ENCODE measurements at regions not wholly inside any gene's neighbourhood (a gene's known extent, or its start where the extent isn't known, plus 50 kb on each side); places are given as distances from the start of the nearest gene placed in this dataset.

DNA sequence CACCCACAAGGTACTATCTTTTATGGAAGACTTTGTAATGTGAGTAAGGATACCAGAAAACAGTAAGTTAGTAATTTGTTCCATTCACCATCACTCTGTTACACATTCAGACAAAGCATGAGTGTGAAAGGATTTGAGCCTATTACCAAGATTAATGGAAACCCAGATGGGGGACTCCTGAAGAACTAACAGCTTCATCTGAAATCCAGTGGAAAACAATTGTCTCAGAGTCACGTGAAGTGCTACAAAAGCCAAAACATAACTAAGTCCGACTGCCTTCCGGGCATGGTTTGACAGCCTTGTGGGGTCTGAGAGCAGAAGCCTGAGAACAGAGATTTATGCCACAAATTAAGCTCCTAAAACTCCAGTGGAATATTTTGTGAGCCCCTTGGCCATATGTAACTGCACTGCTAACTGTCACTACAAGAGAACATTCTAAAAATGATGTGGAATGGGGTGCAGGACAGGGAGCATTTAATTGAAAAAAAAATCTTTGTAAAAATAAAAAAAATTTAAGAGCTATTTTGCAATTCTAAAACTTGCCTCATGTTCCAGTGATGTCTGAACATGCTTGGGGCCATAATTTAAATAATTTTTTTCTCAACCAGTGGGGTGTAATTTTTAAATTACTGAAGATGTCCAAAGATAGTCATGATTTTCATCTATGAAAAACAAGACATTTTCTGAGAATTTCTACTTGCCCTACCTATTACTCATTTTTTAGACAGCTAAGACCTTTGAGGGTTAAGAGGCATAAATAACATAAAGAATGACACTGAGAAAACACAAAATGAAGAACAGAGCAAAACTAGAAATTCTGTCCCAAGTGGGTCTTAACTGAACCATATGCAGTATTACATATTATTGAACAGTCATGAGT is 555.0 kb downstream of the INHBA start:
- no peaks in the 10 kb centered on the region for H3K9me3 ChIP-seq (ENCODE audit: low read length)
- no peaks in the 10 kb centered on the region for H3K79me2 ChIP-seq (replicated peaks; ENCODE audit: insufficient read depth, low read length)
- no peak overlapping the region for H3K9ac ChIP-seq (ENCODE audit: low read length)
- H4K20me1 ChIP-seq (ENCODE audit: insufficient read depth) = no peaks in the 10 kb centered on the region
- no peaks in the 10 kb centered on the region for H3F3A ChIP-seq (ENCODE audit: insufficient read depth, low read length, poor library complexity, severe bottlenecking)
- H3K4me3 ChIP-seq (ENCODE audit: low read length) = no peak overlapping the region
- H3K27me3 ChIP-seq (ENCODE audit: insufficient read depth, low read depth, low read length) = no peaks in the 10 kb centered on the region
- H2AFZ ChIP-seq (ENCODE audit: low read depth, low read length) = no peak overlapping the region
- no peak overlapping the region for H3K27ac ChIP-seq (ENCODE audit: low read length)
- H3K9me2 ChIP-seq (ENCODE audit: insufficient read depth, low read length) = no peaks in the 10 kb centered on the region
- no peaks in the 10 kb centered on the region for H3K36me3 ChIP-seq (ENCODE audit: insufficient read depth, low read length)
- H3K4me2 ChIP-seq (ENCODE audit: low read length) = no peak overlapping the region
- TF ChIP-seq MXI1 (conservative IDR thresholded peaks at IDR 0.05; ENCODE audit: poor library complexity, severe bottlenecking) (no peak), EZH2 (IDR thresholded peaks at IDR 0.05; ENCODE audit: borderline replicate concordance, insufficient read depth, low read length, poor library complexity, severe bottlenecking) (no peak), POLR2AphosphoS5 (IDR thresholded peaks at IDR 0.05) (no peak), EP300 (conservative IDR thresholded peaks at IDR 0.05; ENCODE audit: poor library complexity, severe bottlenecking) (no peak), RAD21 (conservative IDR thresholded peaks at IDR 0.05) (no peak), SMC3 (conservative IDR thresholded peaks at IDR 0.05; ENCODE audit: poor library complexity) (no peak), TAF1 (IDR thresholded peaks at IDR 0.05; ENCODE audit: low read depth) (no peak)
- TF ChIP-seq, protein P1, sequence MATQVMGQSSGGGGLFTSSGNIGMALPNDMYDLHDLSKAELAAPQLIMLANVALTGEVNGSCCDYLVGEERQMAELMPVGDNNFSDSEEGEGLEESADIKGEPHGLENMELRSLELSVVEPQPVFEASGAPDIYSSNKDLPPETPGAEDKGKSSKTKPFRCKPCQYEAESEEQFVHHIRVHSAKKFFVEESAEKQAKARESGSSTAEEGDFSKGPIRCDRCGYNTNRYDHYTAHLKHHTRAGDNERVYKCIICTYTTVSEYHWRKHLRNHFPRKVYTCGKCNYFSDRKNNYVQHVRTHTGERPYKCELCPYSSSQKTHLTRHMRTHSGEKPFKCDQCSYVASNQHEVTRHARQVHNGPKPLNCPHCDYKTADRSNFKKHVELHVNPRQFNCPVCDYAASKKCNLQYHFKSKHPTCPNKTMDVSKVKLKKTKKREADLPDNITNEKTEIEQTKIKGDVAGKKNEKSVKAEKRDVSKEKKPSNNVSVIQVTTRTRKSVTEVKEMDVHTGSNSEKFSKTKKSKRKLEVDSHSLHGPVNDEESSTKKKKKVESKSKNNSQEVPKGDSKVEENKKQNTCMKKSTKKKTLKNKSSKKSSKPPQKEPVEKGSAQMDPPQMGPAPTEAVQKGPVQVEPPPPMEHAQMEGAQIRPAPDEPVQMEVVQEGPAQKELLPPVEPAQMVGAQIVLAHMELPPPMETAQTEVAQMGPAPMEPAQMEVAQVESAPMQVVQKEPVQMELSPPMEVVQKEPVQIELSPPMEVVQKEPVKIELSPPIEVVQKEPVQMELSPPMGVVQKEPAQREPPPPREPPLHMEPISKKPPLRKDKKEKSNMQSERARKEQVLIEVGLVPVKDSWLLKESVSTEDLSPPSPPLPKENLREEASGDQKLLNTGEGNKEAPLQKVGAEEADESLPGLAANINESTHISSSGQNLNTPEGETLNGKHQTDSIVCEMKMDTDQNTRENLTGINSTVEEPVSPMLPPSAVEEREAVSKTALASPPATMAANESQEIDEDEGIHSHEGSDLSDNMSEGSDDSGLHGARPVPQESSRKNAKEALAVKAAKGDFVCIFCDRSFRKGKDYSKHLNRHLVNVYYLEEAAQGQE (IDR thresholded peaks at IDR 0.05; ENCODE audit: borderline replicate concordance) = no peak
- TF ChIP-seq, protein P2, sequence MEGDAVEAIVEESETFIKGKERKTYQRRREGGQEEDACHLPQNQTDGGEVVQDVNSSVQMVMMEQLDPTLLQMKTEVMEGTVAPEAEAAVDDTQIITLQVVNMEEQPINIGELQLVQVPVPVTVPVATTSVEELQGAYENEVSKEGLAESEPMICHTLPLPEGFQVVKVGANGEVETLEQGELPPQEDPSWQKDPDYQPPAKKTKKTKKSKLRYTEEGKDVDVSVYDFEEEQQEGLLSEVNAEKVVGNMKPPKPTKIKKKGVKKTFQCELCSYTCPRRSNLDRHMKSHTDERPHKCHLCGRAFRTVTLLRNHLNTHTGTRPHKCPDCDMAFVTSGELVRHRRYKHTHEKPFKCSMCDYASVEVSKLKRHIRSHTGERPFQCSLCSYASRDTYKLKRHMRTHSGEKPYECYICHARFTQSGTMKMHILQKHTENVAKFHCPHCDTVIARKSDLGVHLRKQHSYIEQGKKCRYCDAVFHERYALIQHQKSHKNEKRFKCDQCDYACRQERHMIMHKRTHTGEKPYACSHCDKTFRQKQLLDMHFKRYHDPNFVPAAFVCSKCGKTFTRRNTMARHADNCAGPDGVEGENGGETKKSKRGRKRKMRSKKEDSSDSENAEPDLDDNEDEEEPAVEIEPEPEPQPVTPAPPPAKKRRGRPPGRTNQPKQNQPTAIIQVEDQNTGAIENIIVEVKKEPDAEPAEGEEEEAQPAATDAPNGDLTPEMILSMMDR (IDR thresholded peaks at IDR 0.05; ENCODE audit: poor library complexity, severe bottlenecking) = no peak

DNA sequence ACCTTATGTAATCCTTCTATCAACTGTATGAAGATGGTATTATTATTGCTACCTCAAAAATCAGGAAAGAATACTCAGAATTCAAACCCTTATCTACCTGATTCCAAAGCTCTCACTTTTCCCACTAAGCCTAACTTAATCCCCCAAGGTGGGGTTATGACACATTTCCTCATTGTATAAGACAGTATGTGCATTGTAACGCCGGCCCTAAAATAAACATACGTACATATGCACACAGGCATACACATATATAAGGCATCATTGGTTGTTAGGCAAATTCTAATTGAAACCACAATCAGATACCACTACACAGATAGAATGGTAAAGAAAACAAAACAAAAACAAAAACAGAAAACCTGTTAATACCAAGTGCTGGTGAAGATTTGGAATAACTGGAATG is 556.5 kb downstream of the INHBA start:
- Histone ChIP-seq H3K9ac (ENCODE audit: low read length) (no peak overlapping the region), H3F3A (ENCODE audit: insufficient read depth, low read length, poor library complexity, severe bottlenecking) (no peaks in the 10 kb centered on the region), H3K27me3 (ENCODE audit: insufficient read depth, low read depth, low read length) (no peaks in the 10 kb centered on the region), H3K36me3 (ENCODE audit: insufficient read depth, low read length) (no peaks in the 10 kb centered on the region), H3K9me3 (ENCODE audit: low read length) (no peaks in the 10 kb centered on the region), H3K79me2 (replicated peaks; ENCODE audit: insufficient read depth, low read length) (no peaks in the 10 kb centered on the region), H4K20me1 (ENCODE audit: insufficient read depth) (no peaks in the 10 kb centered on the region), H3K4me2 (ENCODE audit: low read length) (no peak overlapping the region), H3K4me3 (ENCODE audit: low read length) (no peak overlapping the region), H2AFZ (ENCODE audit: low read depth, low read length) (no peak overlapping the region), H3K27ac (ENCODE audit: low read length) (no peak overlapping the region), H3K9me2 (ENCODE audit: insufficient read depth, low read length) (no peaks in the 10 kb centered on the region)
- TF ChIP-seq POLR2AphosphoS5 (IDR thresholded peaks at IDR 0.05) (no peak), EP300 (conservative IDR thresholded peaks at IDR 0.05; ENCODE audit: poor library complexity, severe bottlenecking) (no peak), EZH2 (IDR thresholded peaks at IDR 0.05; ENCODE audit: borderline replicate concordance, insufficient read depth, low read length, poor library complexity, severe bottlenecking) (no peak), SMC3 (conservative IDR thresholded peaks at IDR 0.05; ENCODE audit: poor library complexity) (no peak), MXI1 (conservative IDR thresholded peaks at IDR 0.05; ENCODE audit: poor library complexity, severe bottlenecking) (no peak), RAD21 (conservative IDR thresholded peaks at IDR 0.05) (no peak), TAF1 (IDR thresholded peaks at IDR 0.05; ENCODE audit: low read depth) (no peak)
- TF ChIP-seq, protein P2 (IDR thresholded peaks at IDR 0.05; ENCODE audit: poor library complexity, severe bottlenecking) = no peak
- TF ChIP-seq, protein P1 (IDR thresholded peaks at IDR 0.05; ENCODE audit: borderline replicate concordance) = no peak

All from neural cell (in vitro differentiated cells).